Adipose tissue (tissue), 3 donors: ENCODE measurements at regions not wholly inside any gene's neighbourhood (a gene's known extent, or its start where the extent isn't known, plus 50 kb on each side); places are given as distances from the start of the nearest gene placed in this dataset.
"Not testable (repeated sequence)": the region's sequence is repeated elsewhere in the genome, so short reads cannot be mapped to it uniquely, and the experiment has no call there.

ENCODE experiments used
- H3K27ac ChIP-seq: one replicate; pipeline ENCODE4 v1.5.1; 2013; ENCODE audit warnings: low read depth, low read length
- WGBS, 3 donors: extraction: QIAGEN DNeasy Blood & Tissue Kit; methylation state at CpG; one replicate each; pipeline ENCODE4 v1.1.7; 2013; 5-methylcytosine and 5-hydroxymethylcytosine counted together
- donor health status: healthy with polysubstance abuse.
- donor health status: Bipolar disorder and iron deficiency.
- donor health status: healthy.

DNA sequence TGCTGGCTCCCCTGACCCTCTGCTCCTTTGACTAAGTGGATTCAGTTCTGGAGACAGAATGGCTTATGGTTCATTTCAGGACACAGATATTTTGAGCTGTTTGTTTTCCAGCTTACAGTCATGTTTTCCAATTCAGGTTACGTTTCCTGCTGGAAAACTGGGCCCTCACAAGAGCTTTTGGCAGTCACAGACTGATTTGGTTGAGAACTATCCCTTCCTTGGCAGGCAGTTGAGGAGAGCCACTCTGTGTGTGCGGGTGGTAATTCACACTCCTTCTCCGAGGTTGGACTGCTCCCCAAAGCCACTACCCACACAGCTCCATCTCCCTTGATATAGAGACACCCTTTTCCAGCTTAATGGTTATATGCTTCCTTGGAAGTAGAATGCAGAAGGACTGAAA lies 534.5 kb downstream of the TMEM38B start:
- H3K27ac ChIP-seq = no peak overlapping the region
- WGBS, 3 donors = 32 to 49% (median 41%) methylated on average over 3 of the region's 3 CpGs

GRCh38 chr9:106233116-106233515 lies 538.8 kb downstream of the TMEM38B start:
- no peak overlapping the region for H3K27ac ChIP-seq

DNA sequence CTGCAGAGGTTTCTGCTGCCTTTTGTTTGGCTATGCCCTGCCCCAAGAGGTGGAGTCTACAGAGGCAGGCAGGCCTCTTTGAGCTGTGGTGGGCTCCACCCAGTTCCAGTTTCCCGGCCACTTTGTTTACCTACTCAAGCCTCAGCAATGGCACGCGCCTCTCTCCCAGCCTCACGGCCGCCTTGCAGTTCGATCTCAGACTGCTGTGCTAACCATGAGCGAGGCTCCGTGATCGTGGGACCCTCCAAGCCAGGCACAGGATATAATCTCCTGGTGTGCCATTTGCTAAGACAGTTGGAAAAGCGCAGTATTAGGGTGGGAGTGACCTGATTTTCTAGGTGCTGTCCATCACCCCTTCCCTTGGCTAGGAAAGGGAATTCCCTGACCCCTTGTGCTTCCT lies 566.6 kb downstream of the TMEM38B start:
- not testable (repeated sequence) for H3K27ac ChIP-seq
- WGBS, 3 donors = 94 to 99% (median 97%) methylated on average over 10 of the region's 10 CpGs

GRCh38 chr9:106277966-106278365 lies 583.6 kb downstream of the TMEM38B start:
- H3K27ac ChIP-seq = no peak overlapping the region
- 46 to 81% (median 80%) methylated on average over 6 of the region's 6 CpGs for WGBS, 3 donors

DNA sequence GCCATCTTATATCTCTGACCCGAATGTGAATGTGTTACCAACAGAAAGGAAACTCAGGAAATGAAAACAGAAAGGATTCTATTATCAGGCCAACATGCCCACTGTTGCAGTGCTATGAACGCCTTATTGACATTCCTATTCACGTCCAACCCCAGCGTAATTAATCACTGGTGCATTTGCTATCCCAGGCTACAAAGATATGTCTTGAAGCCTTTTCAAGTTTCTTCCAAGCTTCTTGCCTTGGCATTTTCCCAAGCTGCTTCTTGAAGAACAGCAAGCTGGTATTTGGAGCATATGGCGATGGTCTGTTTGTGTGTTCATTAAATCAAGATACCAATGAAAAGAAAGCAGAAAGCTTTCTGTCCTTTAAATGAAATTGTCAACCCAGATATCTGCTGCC lies 579.2 kb upstream of the ZNF462 start:
- H3K27ac ChIP-seq = no peak overlapping the region
- 39 to 64% (median 60%) methylated on average over 5 of the region's 5 CpGs for whole genome bisulfite sequencing, 3 donors

GRCh38 chr9:106284296-106284695 lies 578.7 kb upstream of the ZNF462 start:
- H3K27ac ChIP-seq = no peak overlapping the region
- WGBS, 3 donors = 68 to 91% (median 88%) methylated on average over 4 of the region's 4 CpGs

DNA sequence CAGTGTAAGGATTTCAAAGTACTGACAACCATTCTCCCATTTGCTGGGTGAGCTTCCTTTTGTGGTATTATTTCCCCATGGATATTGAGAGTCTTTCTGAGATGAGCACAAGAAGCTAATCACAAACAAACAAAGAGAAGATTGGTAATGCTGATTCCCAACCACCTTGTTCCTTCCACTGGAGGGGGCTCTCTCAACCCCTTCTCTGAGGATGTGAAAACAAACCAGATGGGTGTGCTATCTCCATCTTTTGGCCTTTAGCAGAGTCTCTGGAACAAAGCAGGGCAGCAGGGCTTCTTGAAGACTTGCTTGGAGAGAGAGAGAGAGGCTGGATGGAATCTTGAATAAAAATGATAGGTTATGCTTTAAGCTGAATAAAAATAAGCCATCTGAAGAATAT lies 576.7 kb upstream of the ZNF462 start:
- no peak overlapping the region for H3K27ac ChIP-seq

- 38 to 59% (median 47%) methylated on average over 10 of the region's 10 CpGs for WGBS, 3 donors
- H3K27ac ChIP-seq = no peak overlapping the region
These were observed 575.8 kb upstream of the ZNF462 start for GRCh38 chr9:106287091-106287631.

GRCh38 chr9:106287731-106288130 lies 575.2 kb upstream of the ZNF462 start:
- H3K27ac ChIP-seq = no peak overlapping the region
- 69 to 86% (median 81%) methylated on average over 9 of the region's 9 CpGs for WGBS, 3 donors

- H3K27ac ChIP-seq = no peak overlapping the region
- WGBS, 3 donors = 74 to 89% (median 84%) methylated on average over 8 of the region's 8 CpGs
These were observed 574.3 kb upstream of the ZNF462 start for GRCh38 chr9:106288689-106289088.

GRCh38 chr9:106291786-106292185 lies 571.2 kb upstream of the ZNF462 start:
- no peak overlapping the region for H3K27ac ChIP-seq
- WGBS, 3 donors = 54 to 73% (median 71%) methylated on average over 2 of the region's 2 CpGs

GRCh38 chr9:106296426-106296825 lies 566.5 kb upstream of the ZNF462 start:
- H3K27ac ChIP-seq = no peak overlapping the region
- 78 to 93% (median 92%) methylated on average over 2 of the region's 2 CpGs for WGBS, 3 donors

DNA sequence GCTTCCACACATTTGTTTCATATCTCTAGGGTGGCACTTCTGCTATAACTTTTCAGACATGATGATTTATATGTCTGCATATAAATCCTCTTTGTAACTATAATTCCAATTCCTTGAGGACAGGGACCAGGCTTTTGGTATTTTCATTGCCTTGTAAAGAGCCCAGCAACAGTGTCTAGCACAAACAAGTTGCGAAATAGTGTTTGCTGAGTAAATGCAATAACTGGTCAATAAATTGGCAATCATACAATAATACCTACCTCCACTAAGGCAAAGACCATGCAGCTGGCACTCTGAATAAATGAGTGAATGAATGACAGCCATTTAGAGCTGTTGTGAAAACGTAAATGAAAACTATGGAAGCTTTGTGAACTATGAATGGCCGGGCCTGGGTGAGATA lies 564.0 kb upstream of the ZNF462 start:
- no peak overlapping the region for H3K27ac ChIP-seq
- WGBS, 3 donors = 67 to 94% (median 93%) methylated on average over 3 of the region's 3 CpGs

GRCh38 chr9:106304401-106304920 lies 558.5 kb upstream of the ZNF462 start:
- 66 to 74% (median 73%) methylated on average over 4 of the region's 4 CpGs for WGBS, 3 donors
- H3K27ac ChIP-seq = no peak overlapping the region

- WGBS, 3 donors = 17 to 47% (median 35%) methylated on average over 1 of the region's 1 CpG
These were observed 557.4 kb upstream of the ZNF462 start for GRCh38 chr9:106305428-106306133.

GRCh38 chr9:106307670-106308069 lies 555.3 kb upstream of the ZNF462 start:
- no peak overlapping the region for H3K27ac ChIP-seq

More at GRCh38 chr9:106305428-106306133, 557.4 kb upstream of the ZNF462 start:
- no peak overlapping the region for H3K27ac ChIP-seq

DNA sequence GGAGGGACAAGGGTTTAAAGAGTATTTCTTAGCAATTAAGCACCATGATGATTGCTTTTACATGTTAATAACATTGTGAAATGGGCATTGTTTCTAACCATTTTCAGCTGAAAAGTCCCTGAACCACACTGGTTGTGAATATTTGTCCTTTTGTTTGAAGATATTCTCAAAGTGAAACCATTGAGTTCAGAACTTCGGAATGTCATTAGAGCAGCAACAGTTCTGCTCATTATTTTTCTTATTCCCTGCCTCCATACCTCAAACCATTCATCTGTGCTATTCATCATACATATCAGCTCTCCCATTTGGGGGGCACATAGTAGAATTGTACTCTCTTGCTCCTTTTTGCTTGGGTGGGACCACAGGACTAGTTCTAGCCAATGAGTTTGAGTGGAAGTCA lies 553.0 kb upstream of the ZNF462 start:
- no peak overlapping the region for H3K27ac ChIP-seq
- 82 to 96% (median 95%) methylated on average over 1 of the region's 1 CpG for WGBS, 3 donors

- WGBS, 3 donors = 59 to 76% (median 62%) methylated on average over 1 of the region's 1 CpG
- no peak overlapping the region for H3K27ac ChIP-seq
These were observed 552.2 kb upstream of the ZNF462 start for GRCh38 chr9:106310782-106311181.

GRCh38 chr9:106312906-106313305 lies 550.1 kb upstream of the ZNF462 start:
- 68 to 81% (median 76%) methylated on average over 1 of the region's 1 CpG for WGBS, 3 donors

DNA sequence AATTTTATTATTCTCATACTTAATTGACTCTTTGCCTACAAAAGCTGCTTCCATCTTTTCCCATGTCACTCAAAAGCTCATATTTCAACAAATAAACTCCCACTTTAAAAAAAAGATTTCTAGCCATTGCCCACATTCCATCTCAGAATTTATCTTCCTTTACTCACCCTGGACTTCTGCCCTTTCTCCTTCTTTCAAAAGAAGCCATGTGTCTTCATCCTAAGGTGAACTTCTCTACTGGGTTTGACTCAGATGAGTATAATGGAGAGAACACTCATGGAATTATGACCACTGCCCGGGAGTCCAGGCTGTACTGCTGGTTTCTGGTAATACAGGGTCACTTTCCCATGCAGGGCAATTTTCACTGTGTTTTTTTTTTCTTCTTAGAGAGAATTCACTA lies 548.5 kb upstream of the ZNF462 start:
- 69 to 100% (median 87%) methylated on average over 1 of the region's 1 CpG for WGBS, 3 donors
- H3K27ac ChIP-seq = no peak overlapping the region

More at GRCh38 chr9:106312906-106313305, 550.1 kb upstream of the ZNF462 start:
- H3K27ac ChIP-seq = no peak overlapping the region
